HAP-1 (cell line): ENCODE measurements at regions not wholly inside any gene's neighbourhood (a gene's known extent, or its start where the extent isn't known, plus 50 kb on each side); places are given as distances from the start of the nearest gene placed in this dataset.

Experiments used
- DNase-seq, 2 experiments: peaks; one replicate each; pipeline ENCODE4 v3.0.0-alpha.2; 2016 to 2020; ENCODE audit warnings: low spot score in 2 of 2
- H3K27me3 ChIP-seq: fragments of 250-450 bp; sonication (Bioruptor Pico); 2 replicates; pipeline ENCODE4 v1.5.1; 2020; ENCODE audit warnings: low read depth, mild to moderate bottlenecking, moderate library complexity
- H3K36me3 ChIP-seq: fragments of 250-450 bp; sonication (Bioruptor Pico); replicated peaks from 2 replicates; pipeline ENCODE4 v1.5.1; 2020; ENCODE audit warnings: mild to moderate bottlenecking
- H3K4me1 ChIP-seq: fragments of 250-450 bp; sonication (Bioruptor Pico); 2 replicates; pipeline ENCODE4 v1.5.1; 2020; ENCODE audit warnings: mild to moderate bottlenecking
- H3K4me3 ChIP-seq: fragments of 250-450 bp; sonication (Bioruptor Pico); 2 replicates; pipeline ENCODE4 v1.5.1; 2020; ENCODE audit warnings: mild to moderate bottlenecking, moderate library complexity
- H3K9me3 ChIP-seq: fragments of 250-450 bp; sonication (Bioruptor Pico); 2 replicates; pipeline ENCODE4 v1.5.1; 2020; ENCODE audit warnings: mild to moderate bottlenecking, moderate library complexity
- in situ Hi-C: fragments of 300-500 bp; cut with MboI; formaldehyde crosslinking; loops from 3 replicates; pipeline ENCODE4 v1.14.3; 2020; ENCODE audit warnings: low sequenced_read_pairs, inconsistent platforms, mixed read lengths

- H3K27me3 ChIP-seq, result no peaks in the 10 kb centered on the region
- DNase-seq, result no peak
- in situ Hi-C loops, result no loop called here
- no peaks in the 10 kb centered on the region for H3K4me1 ChIP-seq
- no peaks in the 10 kb centered on the region for H3K36me3 ChIP-seq
- no peak overlapping the region for H3K4me3 ChIP-seq
- no peaks in the 10 kb centered on the region for H3K9me3 ChIP-seq
Observed at GRCh38 chr2:193520709-193521458, 1326.2 kb upstream of the TMEFF2 start.

GRCh38 chr2:193518041-193518817 is 1323.5 kb upstream of the TMEFF2 start:
- Histone ChIP-seq H3K27me3 (no peaks in the 10 kb centered on the region), H3K4me3 (no peak overlapping the region), H3K9me3 (no peaks in the 10 kb centered on the region), H3K36me3 (no peaks in the 10 kb centered on the region), H3K4me1 (no peaks in the 10 kb centered on the region)
- in situ Hi-C loops, result no loop called here
- peak in 1 of 2 experiments; percentile 4 for DNase-seq

GRCh38 chr2:193517615-193518014 is 1322.9 kb upstream of the TMEFF2 start:
- no peak for DNase-seq
- Histone ChIP-seq H3K4me3 (no peak overlapping the region), H3K36me3 (no peaks in the 10 kb centered on the region), H3K27me3 (no peaks in the 10 kb centered on the region), H3K9me3 (no peaks in the 10 kb centered on the region), H3K4me1 (no peaks in the 10 kb centered on the region)
- in situ Hi-C loops, result no loop called here

GRCh38 chr2:193506035-193506434 is 1311.3 kb upstream of the TMEFF2 start:
- DNase-seq, result no peak
- Histone ChIP-seq H3K4me1 (no peaks in the 10 kb centered on the region), H3K4me3 (no peak overlapping the region), H3K36me3 (no peaks in the 10 kb centered on the region), H3K27me3 (no peaks in the 10 kb centered on the region), H3K9me3 (no peaks in the 10 kb centered on the region)
- in situ Hi-C loops, result no loop called here

- no peaks in the 10 kb centered on the region for H3K4me1 ChIP-seq
- in situ Hi-C loops, result no loop called here
- DNase-seq, result no peak
- H3K4me3 ChIP-seq, result no peak overlapping the region
- H3K9me3 ChIP-seq, result no peaks in the 10 kb centered on the region
- no peaks in the 10 kb centered on the region for H3K27me3 ChIP-seq
- no peaks in the 10 kb centered on the region for H3K36me3 ChIP-seq
Observed at GRCh38 chr2:193505620-193506019, 1310.9 kb upstream of the TMEFF2 start.

- Histone ChIP-seq H3K36me3 (no peaks in the 10 kb centered on the region), H3K9me3 (no peaks in the 10 kb centered on the region), H3K4me1 (no peaks in the 10 kb centered on the region), H3K4me3 (no peak overlapping the region), H3K27me3 (no peaks in the 10 kb centered on the region)
- DNase-seq, result no peak
- in situ Hi-C loops, result no loop called here
Observed at GRCh38 chr2:193502363-193503035, 1307.8 kb upstream of the TMEFF2 start.

GRCh38 chr2:193496786-193497185 is 1302.1 kb upstream of the TMEFF2 start:
- no peak for DNase-seq
- H3K4me3 ChIP-seq, result no peak overlapping the region
- no peaks in the 10 kb centered on the region for H3K9me3 ChIP-seq
- H3K4me1 ChIP-seq, result no peaks in the 10 kb centered on the region
- in situ Hi-C loops, result no loop called here
- no peaks in the 10 kb centered on the region for H3K27me3 ChIP-seq
- no peaks in the 10 kb centered on the region for H3K36me3 ChIP-seq

- Histone ChIP-seq H3K36me3 (no peaks in the 10 kb centered on the region), H3K9me3 (no peaks in the 10 kb centered on the region), H3K4me3 (no peak overlapping the region), H3K27me3 (no peaks in the 10 kb centered on the region), H3K4me1 (peaks cover 7% of the 10 kb centered on the region)
- in situ Hi-C loops, result no loop called here
- DNase-seq, result no peak
Observed at GRCh38 chr2:193482557-193482956, 1287.8 kb upstream of the TMEFF2 start.

GRCh38 chr2:193480187-193480586 is 1285.5 kb upstream of the TMEFF2 start:
- no peak for DNase-seq
- in situ Hi-C loops, result no loop called here
- peaks cover 3% of the 10 kb centered on the region; the same call in 1 of the 2 replicates for H3K4me1 ChIP-seq
- no peaks in the 10 kb centered on the region for H3K27me3 ChIP-seq
- no peaks in the 10 kb centered on the region for H3K9me3 ChIP-seq
- no peaks in the 10 kb centered on the region for H3K36me3 ChIP-seq
- H3K4me3 ChIP-seq, result no peak overlapping the region

GRCh38 chr2:193476171-193476800 is 1281.6 kb upstream of the TMEFF2 start:
- H3K4me3 ChIP-seq, result no peak overlapping the region

GRCh38 chr2:193475038-193475437 is 1280.3 kb upstream of the TMEFF2 start:
- H3K4me3 ChIP-seq, result no peak overlapping the region

More at GRCh38 chr2:193476171-193476800, 1281.6 kb upstream of the TMEFF2 start:
- no peaks in the 10 kb centered on the region for H3K27me3 ChIP-seq
- no peaks in the 10 kb centered on the region; the same call in 1 of the 2 replicates for H3K4me1 ChIP-seq
- H3K9me3 ChIP-seq, result no peaks in the 10 kb centered on the region
- H3K36me3 ChIP-seq, result no peaks in the 10 kb centered on the region
- in situ Hi-C loops, result no loop called here
- no peak for DNase-seq

GRCh38 chr2:193469251-193469650 is 1274.5 kb upstream of the TMEFF2 start:
- no peaks in the 10 kb centered on the region for H3K4me1 ChIP-seq
- H3K36me3 ChIP-seq, result no peaks in the 10 kb centered on the region
- no peaks in the 10 kb centered on the region for H3K27me3 ChIP-seq
- in situ Hi-C loops, result no loop called here
- no peak overlapping the region for H3K4me3 ChIP-seq
- no peaks in the 10 kb centered on the region for H3K9me3 ChIP-seq
- no peak for DNase-seq

More at GRCh38 chr2:193475038-193475437, 1280.3 kb upstream of the TMEFF2 start:
- Histone ChIP-seq H3K4me1 (no peaks in the 10 kb centered on the region; the same call in 1 of the 2 replicates), H3K27me3 (no peaks in the 10 kb centered on the region), H3K9me3 (no peaks in the 10 kb centered on the region), H3K36me3 (no peaks in the 10 kb centered on the region)
- DNase-seq, result no peak
- in situ Hi-C loops, result no loop called here

GRCh38 chr2:193467276-193467987 is 1272.7 kb upstream of the TMEFF2 start:
- Histone ChIP-seq H3K9me3 (no peaks in the 10 kb centered on the region), H3K4me1 (no peaks in the 10 kb centered on the region), H3K4me3 (no peak overlapping the region), H3K36me3 (no peaks in the 10 kb centered on the region), H3K27me3 (no peaks in the 10 kb centered on the region)
- no peak for DNase-seq
- in situ Hi-C loops, result no loop called here
